ENCODE measurements at regions not wholly inside any gene's neighbourhood (a gene's known extent, or its start where the extent isn't known, plus 50 kb on each side); places are given as distances from the start of the nearest gene placed in this dataset.

- TF ChIP-seq CTCF (IDR thresholded peaks at IDR 0.05): no peak
- no peak for TF ChIP-seq POLR2A (IDR thresholded peaks at IDR 0.05)
Measured at GRCh38 chr13:105530468-105530867, 1005.0 kb downstream of the EFNB2 start.

All from right lobe of liver (tissue), 4 donors.